ENCODE measurements at regions not wholly inside any gene's neighbourhood (a gene's known extent, or its start where the extent isn't known, plus 50 kb on each side); places are given as distances from the start of the nearest gene placed in this dataset.

DNA sequence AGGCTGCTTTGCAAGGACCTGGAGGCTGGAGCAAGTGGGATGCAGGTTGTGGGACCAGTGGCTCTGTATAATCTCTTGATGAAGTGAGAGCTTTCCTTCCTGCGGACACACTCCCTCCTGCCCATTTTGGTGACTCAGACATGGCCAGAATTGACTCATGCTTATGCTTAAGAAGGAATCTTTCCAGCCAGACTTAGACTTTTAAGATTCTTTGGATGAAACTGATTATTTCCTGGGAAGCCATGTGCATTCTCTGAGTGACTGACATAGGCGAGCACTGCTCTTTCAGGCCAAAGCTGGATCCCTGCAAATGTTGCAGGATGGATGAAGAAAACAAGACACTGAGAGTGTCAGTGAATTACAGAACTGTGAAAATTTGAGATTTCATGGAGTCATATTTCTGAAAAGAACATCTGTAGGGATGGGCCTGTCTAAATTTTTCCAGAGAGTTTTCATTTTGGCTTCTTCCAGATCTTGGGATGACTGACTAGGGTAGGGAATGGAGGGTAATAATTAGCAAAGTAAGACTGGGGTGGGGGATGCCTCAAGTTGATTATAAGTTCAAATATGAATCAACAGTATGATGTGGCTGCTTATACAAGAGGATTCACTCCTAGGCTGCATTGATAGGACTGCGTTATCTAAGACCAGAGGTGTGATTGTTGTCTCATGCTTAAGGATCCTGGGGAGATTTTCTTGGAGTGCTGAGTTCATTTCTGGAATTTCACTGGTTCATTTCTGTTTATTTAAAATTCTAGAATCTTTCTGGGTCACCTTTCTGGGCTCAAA lies 195.8 kb downstream of the HIPK3 start:
- TF ChIP-seq, protein P1, sequence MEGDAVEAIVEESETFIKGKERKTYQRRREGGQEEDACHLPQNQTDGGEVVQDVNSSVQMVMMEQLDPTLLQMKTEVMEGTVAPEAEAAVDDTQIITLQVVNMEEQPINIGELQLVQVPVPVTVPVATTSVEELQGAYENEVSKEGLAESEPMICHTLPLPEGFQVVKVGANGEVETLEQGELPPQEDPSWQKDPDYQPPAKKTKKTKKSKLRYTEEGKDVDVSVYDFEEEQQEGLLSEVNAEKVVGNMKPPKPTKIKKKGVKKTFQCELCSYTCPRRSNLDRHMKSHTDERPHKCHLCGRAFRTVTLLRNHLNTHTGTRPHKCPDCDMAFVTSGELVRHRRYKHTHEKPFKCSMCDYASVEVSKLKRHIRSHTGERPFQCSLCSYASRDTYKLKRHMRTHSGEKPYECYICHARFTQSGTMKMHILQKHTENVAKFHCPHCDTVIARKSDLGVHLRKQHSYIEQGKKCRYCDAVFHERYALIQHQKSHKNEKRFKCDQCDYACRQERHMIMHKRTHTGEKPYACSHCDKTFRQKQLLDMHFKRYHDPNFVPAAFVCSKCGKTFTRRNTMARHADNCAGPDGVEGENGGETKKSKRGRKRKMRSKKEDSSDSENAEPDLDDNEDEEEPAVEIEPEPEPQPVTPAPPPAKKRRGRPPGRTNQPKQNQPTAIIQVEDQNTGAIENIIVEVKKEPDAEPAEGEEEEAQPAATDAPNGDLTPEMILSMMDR (IDR thresholded peaks at IDR 0.05) = no peak
- TF ChIP-seq POLR2A (IDR thresholded peaks at IDR 0.05) = no peak
